Lung (tissue), 11 donors: ENCODE measurements at regions not wholly inside any gene's neighbourhood (a gene's known extent, or its start where the extent isn't known, plus 50 kb on each side); places are given as distances from the start of the nearest gene placed in this dataset.

ENCODE experiments used
- ATAC-seq: fragments of 200-7000 bp; cut with Tn5 transposase; one replicate; pipeline ENCODE4 v1.9.1; 2020; ENCODE audit warnings: moderate number of reproducible peaks; ENCODE audit not compliant: insufficient read depth, low FRiP score
- DNase-seq, 3 donors: peaks; one replicate each; pipeline ENCODE4 v3.0.0-alpha.2; 2013 to 2017
- H3K27ac ChIP-seq, 2 donors: one replicate each; pipeline ENCODE4 v1.5.1; 2013; ENCODE audit warnings: mild to moderate bottlenecking in 2 of 2, moderate library complexity in 2 of 2, control low read depth in 1 of 2, inconsistent platforms in 1 of 2, low read depth in 1 of 2, low read length in 1 of 2
- H3K27me3 ChIP-seq, 3 donors: one replicate each; pipeline ENCODE4 v1.5.1; 2013; ENCODE audit warnings: low read length in 2 of 3; ENCODE audit not compliant: control insufficient read depth in 3 of 3, insufficient read depth in 3 of 3
- H3K36me3 ChIP-seq, 4 donors: one replicate each; pipeline ENCODE4 v1.5.1; 2013; ENCODE audit warnings: low read length in 4 of 4, mild to moderate bottlenecking in 1 of 4, moderate library complexity in 1 of 4; ENCODE audit not compliant: control insufficient read depth in 4 of 4, insufficient read depth in 4 of 4
- H3K4me1 ChIP-seq, 5 donors: one replicate each; pipeline ENCODE4 v1.5.1; 2013; ENCODE audit warnings: low read length in 5 of 5, mild to moderate bottlenecking in 2 of 5, moderate library complexity in 1 of 5; ENCODE audit not compliant: control insufficient read depth in 5 of 5, insufficient read depth in 5 of 5
- H3K4me3 ChIP-seq: one replicate; pipeline ENCODE4 v1.5.1; 2013; ENCODE audit warnings: mild to moderate bottlenecking, control low read depth, moderate library complexity
- H3K9ac ChIP-seq, 2 donors: one replicate each; pipeline ENCODE4 v1.5.1; 2013; ENCODE audit warnings: low read length in 2 of 2, control low read depth in 1 of 2; ENCODE audit not compliant: insufficient read depth in 1 of 2
- H3K9me3 ChIP-seq, 4 donors: one replicate each; pipeline ENCODE4 v1.5.1; 2013; ENCODE audit warnings: low read length in 3 of 4, mild to moderate bottlenecking in 1 of 4, moderate library complexity in 1 of 4; ENCODE audit not compliant: control insufficient read depth in 4 of 4, insufficient read depth in 3 of 4
- CTCF ChIP-seq: IDR thresholded peaks from 2 replicates; pipeline ENCODE4 v1.5.1; 2012; ENCODE audit warnings: mild to moderate bottlenecking; ENCODE audit errors: control extremely low read depth, extremely low read depth
- WGBS, 2 donors: extraction: QIAGEN DNeasy Blood & Tissue Kit; methylation state at CpG; one replicate each; pipeline ENCODE4 v1.1.7; 2013; 5-methylcytosine and 5-hydroxymethylcytosine counted together
- donor health status: control.
- donor health status: control.
- donor health status: Bipolar disorder and iron deficiency.
- donor health status: healthy.
- donor health status: DM: yes; HTN: yes; CAD: no.

GRCh38 chr11:15378941-15379340, 264.2 kb downstream of the INSC start:
- Histone ChIP-seq H3K9ac (no peak overlapping the region), H3K27me3 (no peaks in the 10 kb centered on the region), H3K36me3 (no peaks in the 10 kb centered on the region), H3K4me3 (no peak overlapping the region), H3K4me1 (no peaks in the 10 kb centered on the region), H3K9me3 (peaks cover 0 to 12% (median 0%) of the 10 kb centered on the region in 4 donors), H3K27ac (no peak overlapping the region)
- TF ChIP-seq CTCF, result no peak
- 90 to 94% methylated on average over 2 of the region's 2 CpGs for WGBS, 2 donors
- ATAC-seq, result no peak
- DNase-seq, result no peak

GRCh38 chr11:15379483-15379882, 264.8 kb downstream of the INSC start:
- Histone ChIP-seq H3K9me3 (peaks cover 0 to 12% (median 0%) of the 10 kb centered on the region in 4 donors), H3K4me1 (no peaks in the 10 kb centered on the region), H3K36me3 (no peaks in the 10 kb centered on the region), H3K27me3 (no peaks in the 10 kb centered on the region), H3K9ac (no peak overlapping the region), H3K4me3 (no peak overlapping the region), H3K27ac (no peak overlapping the region)
- no peak for TF ChIP-seq CTCF
- DNase-seq (no peak), ATAC-seq (no peak)
- WGBS, 2 donors, result 72 to 73% methylated on average over 4 of the region's 4 CpGs

GRCh38 chr11:15390857-15391256, 276.1 kb downstream of the INSC start:
- Histone ChIP-seq H3K27ac (no peak overlapping the region), H3K4me3 (no peak overlapping the region), H3K36me3 (no peaks in the 10 kb centered on the region), H3K9ac (no peak overlapping the region), H3K27me3 (no peaks in the 10 kb centered on the region), H3K9me3 (peaks cover 0 to 6% (median 4%) of the 10 kb centered on the region in 4 donors), H3K4me1 (no peaks in the 10 kb centered on the region)
- no peak for ATAC-seq
- no peak for DNase-seq
- 50 to 81% methylated on average over 1 of the region's 1 CpG for WGBS, 2 donors
- no peak for TF ChIP-seq CTCF

GRCh38 chr11:15396778-15397177, 282.1 kb downstream of the INSC start:
- no peak overlapping the region for H3K4me3 ChIP-seq
- H3K9me3 ChIP-seq, result peaks cover 0 to 6% (median 2%) of the 10 kb centered on the region in 4 donors
- no peak for TF ChIP-seq CTCF
- DNase-seq (no peak), ATAC-seq (no peak)
- no peak overlapping the region for H3K27ac ChIP-seq
- no peaks in the 10 kb centered on the region for H3K4me1 ChIP-seq
- no peaks in the 10 kb centered on the region for H3K36me3 ChIP-seq
- no peaks in the 10 kb centered on the region for H3K27me3 ChIP-seq
- WGBS, 2 donors, result 82 to 90% methylated on average over 2 of the region's 2 CpGs
- no peak overlapping the region for H3K9ac ChIP-seq
